Progenitor cell of endocrine pancreas (in vitro differentiated cells): ENCODE measurements at regions not wholly inside any gene's neighbourhood (a gene's known extent, or its start where the extent isn't known, plus 50 kb on each side); places are given as distances from the start of the nearest gene placed in this dataset.

Source experiments
- DNase-seq: peaks from one replicate; pipeline ENCODE4 v3.0.0; 2021; ENCODE audit warnings: low spot score; ENCODE audit not compliant: unreplicated experiment
- H3K27ac Mint-ChIP-seq: 2 replicates; pipeline ENCODE4 v1.8.0; 2021; ENCODE audit warnings: mild to moderate bottlenecking, moderate library complexity, mixed read lengths
- H3K27me3 Mint-ChIP-seq: 2 replicates; pipeline ENCODE4 v1.8.0; 2021; ENCODE audit warnings: mixed read lengths
- H3K36me3 Mint-ChIP-seq: 2 replicates; pipeline ENCODE4 v1.8.0; 2022; ENCODE audit warnings: mixed read lengths; ENCODE audit not compliant: insufficient read depth
- H3K4me1 Mint-ChIP-seq: 2 replicates; pipeline ENCODE4 v1.8.0; 2021; ENCODE audit warnings: low read depth, mixed read lengths
- H3K4me3 Mint-ChIP-seq: 2 replicates; pipeline ENCODE4 v1.8.0; 2021; ENCODE audit warnings: low read depth, mild to moderate bottlenecking, moderate library complexity, mixed read lengths
- H3K9me3 Mint-ChIP-seq: 2 replicates; pipeline ENCODE4 v1.8.0; 2021; ENCODE audit warnings: low read depth, mixed read lengths
- CTCF ChIP-seq: fragments of 200-600 bp; sonication (generic); IDR thresholded peaks from one replicate; pipeline ENCODE4 v1.5.0; 2021; ENCODE audit warnings: antibody characterized with exemption, mild to moderate bottlenecking; ENCODE audit not compliant: unreplicated experiment

DNA sequence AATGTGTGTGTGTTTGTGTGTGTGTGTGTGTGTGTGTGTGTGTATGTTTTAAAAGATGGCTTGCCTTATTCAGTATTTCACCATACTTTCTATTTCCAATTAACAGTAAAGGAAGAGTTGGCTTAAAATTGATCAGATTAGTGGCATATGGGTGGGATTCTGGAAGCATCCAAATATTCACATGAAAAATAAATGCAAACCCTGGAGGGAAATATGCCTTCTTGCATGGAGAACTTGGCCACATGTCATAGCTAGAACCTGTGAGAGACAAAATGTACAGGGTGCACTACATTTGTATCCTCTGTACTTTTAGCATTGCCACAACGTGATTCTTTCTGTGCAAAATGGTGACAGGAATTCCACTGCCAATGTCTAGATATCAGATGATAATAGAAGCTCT, 589.6 kb downstream of the ZNF674 start:
- Mint-ChIP-seq H3K27ac (no peak overlapping the region), H3K27me3 (no peaks in the 10 kb centered on the region), H3K9me3 (peaks cover 14% of the 10 kb centered on the region), H3K4me1 (no peaks in the 10 kb centered on the region), H3K36me3 (no peaks in the 10 kb centered on the region), H3K4me3 (no peak overlapping the region)
- no peak for TF ChIP-seq CTCF
- no peak for DNase-seq

- H3K4me1 Mint-ChIP-seq = no peaks in the 10 kb centered on the region
- no peak for DNase-seq
- no peak for TF ChIP-seq CTCF
- H3K27ac Mint-ChIP-seq = no peak overlapping the region
- H3K9me3 Mint-ChIP-seq = peaks cover 15% of the 10 kb centered on the region
- H3K4me3 Mint-ChIP-seq = no peak overlapping the region
- H3K36me3 Mint-ChIP-seq = no peaks in the 10 kb centered on the region
- H3K27me3 Mint-ChIP-seq = no peaks in the 10 kb centered on the region
These were observed 591.2 kb downstream of the ZNF674 start for GRCh38 chrX:45954026-45954425.

DNA sequence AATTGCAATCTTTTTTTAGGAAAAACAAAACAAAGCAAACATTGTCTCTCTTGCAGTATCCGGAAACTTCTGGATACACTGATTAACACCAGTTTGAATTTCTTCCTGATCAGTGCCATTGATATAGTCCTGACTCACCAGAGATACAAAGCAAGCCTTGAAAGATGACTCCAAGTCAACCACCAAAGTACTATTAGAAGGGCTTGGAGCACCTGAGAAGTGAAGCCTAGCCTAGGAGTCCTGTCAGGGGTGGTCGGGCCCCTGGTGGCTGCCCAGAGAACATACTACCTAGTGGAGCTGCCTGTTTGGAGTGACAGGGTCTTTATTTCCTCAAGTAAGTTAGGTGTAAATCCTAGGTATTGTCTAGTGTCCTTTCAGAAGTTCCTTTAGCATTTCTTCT, 593.2 kb downstream of the ZNF674 start:
- Mint-ChIP-seq H3K27ac (no peak overlapping the region), H3K27me3 (no peaks in the 10 kb centered on the region), H3K4me3 (no peak overlapping the region), H3K9me3 (peaks cover 10% of the 10 kb centered on the region), H3K4me1 (no peaks in the 10 kb centered on the region), H3K36me3 (no peaks in the 10 kb centered on the region)
- no peak for TF ChIP-seq CTCF
- no peak for DNase-seq

GRCh38 chrX:45935408-45935807, 609.8 kb downstream of the ZNF674 start:
- H3K27me3 Mint-ChIP-seq = no peaks in the 10 kb centered on the region
- no peak for DNase-seq
- H3K4me3 Mint-ChIP-seq = no peak overlapping the region
- no peaks in the 10 kb centered on the region for H3K4me1 Mint-ChIP-seq
- H3K36me3 Mint-ChIP-seq = peaks cover 1% of the 10 kb centered on the region
- peaks cover 19% of the 10 kb centered on the region for H3K9me3 Mint-ChIP-seq
- TF ChIP-seq CTCF = no peak
- H3K27ac Mint-ChIP-seq = no peak overlapping the region

DNA sequence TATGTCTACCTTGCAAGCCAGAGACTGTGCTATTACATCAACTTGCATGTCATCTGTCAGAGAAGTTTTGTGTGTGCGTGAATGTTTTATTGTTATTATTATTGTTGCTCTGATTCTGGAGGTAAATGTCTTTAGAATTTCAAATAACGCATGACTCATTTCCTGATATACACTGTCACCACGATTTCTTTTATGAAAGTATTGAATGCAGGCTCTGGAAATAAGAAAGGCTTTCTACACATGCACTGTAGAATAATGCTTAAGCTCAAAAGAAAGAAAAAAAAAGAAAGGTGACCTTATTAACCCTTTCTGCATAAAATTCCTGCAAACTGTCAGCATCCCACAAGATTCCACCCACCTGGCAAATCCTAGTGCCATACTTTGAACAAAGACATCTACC, 632.9 kb downstream of the ZNF674 start:
- H3K27me3 Mint-ChIP-seq = no peaks in the 10 kb centered on the region
- peaks cover 6% of the 10 kb centered on the region for H3K4me1 Mint-ChIP-seq
- no peak overlapping the region for H3K27ac Mint-ChIP-seq
- H3K4me3 Mint-ChIP-seq = no peak overlapping the region
- H3K9me3 Mint-ChIP-seq = peaks cover 21% of the 10 kb centered on the region
- no peaks in the 10 kb centered on the region for H3K36me3 Mint-ChIP-seq
- no peak for TF ChIP-seq CTCF
- DNase-seq = no peak

- Mint-ChIP-seq H3K4me3 (no peak overlapping the region), H3K27me3 (no peaks in the 10 kb centered on the region), H3K36me3 (no peaks in the 10 kb centered on the region), H3K27ac (no peak overlapping the region), H3K9me3 (peaks cover 27% of the 10 kb centered on the region), H3K4me1 (peaks cover 8% of the 10 kb centered on the region)
- TF ChIP-seq CTCF = no peak
- no peak for DNase-seq
These were observed 637.4 kb downstream of the ZNF674 start for GRCh38 chrX:45907786-45908185.
